ENCODE measurements at regions not wholly inside any gene's neighbourhood (a gene's known extent, or its start where the extent isn't known, plus 50 kb on each side); places are given as distances from the start of the nearest gene placed in this dataset.

DNA sequence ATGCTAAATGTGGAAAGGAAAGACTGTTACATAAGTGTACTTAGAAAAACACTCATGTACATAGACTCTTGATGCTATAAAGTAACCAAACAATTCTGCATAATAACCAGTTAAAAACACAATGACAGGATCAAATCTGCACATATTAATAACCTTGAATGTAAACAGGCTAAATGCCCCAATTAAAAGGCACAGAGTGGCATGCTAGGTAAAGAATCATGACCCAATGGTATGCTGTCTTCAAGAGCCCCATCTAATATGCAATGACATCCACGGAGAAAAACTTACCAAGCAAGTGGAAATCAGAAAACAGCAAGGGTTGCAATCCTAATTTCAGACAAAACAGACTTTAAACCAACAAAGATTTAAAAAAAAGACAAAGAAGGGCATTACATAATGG is 644.8 kb upstream of the PKN2 start:
- H3K4me3 ChIP-seq (ENCODE audit: low read depth, low read length) = no peak overlapping the region
- DNase-seq (ENCODE audit: low read depth) = no peak
- TF ChIP-seq, protein P1, sequence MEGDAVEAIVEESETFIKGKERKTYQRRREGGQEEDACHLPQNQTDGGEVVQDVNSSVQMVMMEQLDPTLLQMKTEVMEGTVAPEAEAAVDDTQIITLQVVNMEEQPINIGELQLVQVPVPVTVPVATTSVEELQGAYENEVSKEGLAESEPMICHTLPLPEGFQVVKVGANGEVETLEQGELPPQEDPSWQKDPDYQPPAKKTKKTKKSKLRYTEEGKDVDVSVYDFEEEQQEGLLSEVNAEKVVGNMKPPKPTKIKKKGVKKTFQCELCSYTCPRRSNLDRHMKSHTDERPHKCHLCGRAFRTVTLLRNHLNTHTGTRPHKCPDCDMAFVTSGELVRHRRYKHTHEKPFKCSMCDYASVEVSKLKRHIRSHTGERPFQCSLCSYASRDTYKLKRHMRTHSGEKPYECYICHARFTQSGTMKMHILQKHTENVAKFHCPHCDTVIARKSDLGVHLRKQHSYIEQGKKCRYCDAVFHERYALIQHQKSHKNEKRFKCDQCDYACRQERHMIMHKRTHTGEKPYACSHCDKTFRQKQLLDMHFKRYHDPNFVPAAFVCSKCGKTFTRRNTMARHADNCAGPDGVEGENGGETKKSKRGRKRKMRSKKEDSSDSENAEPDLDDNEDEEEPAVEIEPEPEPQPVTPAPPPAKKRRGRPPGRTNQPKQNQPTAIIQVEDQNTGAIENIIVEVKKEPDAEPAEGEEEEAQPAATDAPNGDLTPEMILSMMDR (IDR thresholded peaks at IDR 0.05; ENCODE audit: insufficient read depth, low read depth, low read length) = no peak

DNA sequence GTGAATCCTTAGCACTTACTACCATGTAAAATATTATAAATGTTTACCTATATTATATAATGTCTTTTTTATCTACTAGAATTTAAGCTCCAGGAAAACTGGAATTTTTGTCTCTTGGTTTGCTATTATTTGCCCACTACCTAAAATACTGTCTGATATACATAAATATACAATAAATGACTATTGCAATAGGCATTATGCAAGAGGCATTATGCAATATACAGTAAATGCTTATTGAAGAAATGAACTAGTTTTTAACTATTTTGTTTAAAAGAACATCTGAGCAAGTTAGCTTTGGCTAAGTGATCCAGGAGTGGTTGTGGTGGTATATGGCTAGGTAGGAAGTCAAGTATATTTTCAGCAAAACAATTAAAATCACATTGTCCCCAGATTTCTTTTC is 640.2 kb upstream of the PKN2 start:
- H3K4me3 ChIP-seq (ENCODE audit: low read depth, low read length) = no peak overlapping the region
- TF ChIP-seq, protein P1 (IDR thresholded peaks at IDR 0.05; ENCODE audit: insufficient read depth, low read depth, low read length) = no peak
- DNase-seq (ENCODE audit: low read depth) = peak; percentile 4

DNA sequence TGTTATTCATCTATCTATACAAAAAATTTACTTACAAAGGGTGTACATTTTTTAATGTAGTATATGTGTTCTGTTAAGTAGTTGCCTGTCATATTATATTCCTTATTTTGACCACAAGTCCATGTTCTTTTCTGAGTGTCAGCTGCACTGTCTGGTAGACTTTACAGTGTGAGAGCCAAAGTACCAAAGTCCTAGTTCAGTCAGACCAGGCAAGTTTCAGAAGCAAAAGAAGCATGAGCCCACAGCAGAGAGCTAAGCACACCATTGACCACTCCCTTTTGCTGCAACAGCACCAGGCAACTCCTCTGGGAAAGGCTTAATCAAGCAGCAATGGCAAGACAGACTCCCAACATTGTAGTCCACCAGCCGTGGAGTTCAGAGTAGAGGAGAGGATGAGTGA is 631.9 kb upstream of the PKN2 start:
- TF ChIP-seq, protein P1 (IDR thresholded peaks at IDR 0.05; ENCODE audit: insufficient read depth, low read depth, low read length) = no peak
- no peak for DNase-seq (ENCODE audit: low read depth)
- no peak overlapping the region for H3K4me3 ChIP-seq (ENCODE audit: low read depth, low read length)

DNA sequence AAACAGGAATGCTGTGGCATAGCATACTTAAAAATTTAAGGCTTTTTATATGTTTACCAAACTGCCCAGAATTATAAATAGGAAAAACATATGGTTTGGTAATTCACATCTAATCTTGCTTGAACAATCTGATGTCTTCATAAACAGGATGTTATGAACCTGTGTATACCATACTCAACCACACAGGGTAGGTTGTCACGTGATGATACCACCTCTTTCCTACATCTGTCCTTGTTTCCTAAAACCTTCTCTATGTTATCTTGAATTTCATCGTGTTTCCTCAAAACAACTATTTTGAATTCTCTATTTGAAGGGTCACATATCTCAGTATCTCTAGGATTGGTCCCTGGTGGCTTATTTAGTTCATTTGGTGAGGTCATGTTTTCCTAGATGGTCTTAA is 631.0 kb upstream of the PKN2 start:
- TF ChIP-seq, protein P1 (IDR thresholded peaks at IDR 0.05; ENCODE audit: insufficient read depth, low read depth, low read length) = no peak
- no peak for DNase-seq (ENCODE audit: low read depth)
- H3K4me3 ChIP-seq (ENCODE audit: low read depth, low read length) = no peak overlapping the region

DNA sequence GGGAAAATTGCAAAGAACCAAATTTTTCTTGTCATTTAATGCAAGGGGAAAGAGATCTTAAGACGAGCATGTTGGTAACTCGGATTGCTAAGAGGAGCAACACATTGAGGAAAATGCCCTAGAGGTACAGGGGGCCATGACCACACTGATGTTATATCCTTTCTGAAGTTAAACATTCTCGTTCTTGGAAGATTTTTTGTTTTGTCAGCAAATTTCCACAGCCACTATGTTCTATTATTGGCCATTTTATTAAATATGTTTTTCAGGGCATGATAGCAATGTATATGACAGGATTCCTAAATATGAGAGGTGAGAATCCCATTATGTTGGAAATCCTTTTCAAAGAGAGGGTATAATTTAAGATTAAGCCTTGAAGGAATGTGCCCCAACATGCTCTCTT is 627.2 kb upstream of the PKN2 start:
- no peak for DNase-seq (ENCODE audit: low read depth)
- H3K4me3 ChIP-seq (ENCODE audit: low read depth, low read length) = no peak overlapping the region
- TF ChIP-seq, protein P1 (IDR thresholded peaks at IDR 0.05; ENCODE audit: insufficient read depth, low read depth, low read length) = no peak

DNA sequence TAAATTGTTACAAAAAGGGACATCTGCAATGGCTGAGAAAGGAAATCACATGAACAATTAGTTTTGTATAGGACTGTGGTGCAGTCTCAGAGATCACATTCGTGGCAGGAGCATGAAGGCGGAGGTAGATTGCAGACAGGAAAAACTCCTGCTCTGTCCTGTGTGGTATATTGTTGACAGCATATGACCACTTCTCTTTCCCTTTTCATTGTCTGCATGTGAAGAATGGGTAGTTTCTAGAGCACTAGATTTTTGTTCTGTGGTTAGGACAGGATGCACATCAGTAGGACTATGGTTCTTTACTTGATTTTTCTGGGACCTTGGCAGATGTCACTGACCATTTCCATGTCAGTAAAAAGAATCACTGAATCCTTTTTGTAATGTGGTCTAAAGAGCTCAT is 625.9 kb upstream of the PKN2 start:
- no peak for DNase-seq (ENCODE audit: low read depth)
- H3K4me3 ChIP-seq (ENCODE audit: low read depth, low read length) = no peak overlapping the region
- TF ChIP-seq, protein P1 (IDR thresholded peaks at IDR 0.05; ENCODE audit: insufficient read depth, low read depth, low read length) = no peak

DNA sequence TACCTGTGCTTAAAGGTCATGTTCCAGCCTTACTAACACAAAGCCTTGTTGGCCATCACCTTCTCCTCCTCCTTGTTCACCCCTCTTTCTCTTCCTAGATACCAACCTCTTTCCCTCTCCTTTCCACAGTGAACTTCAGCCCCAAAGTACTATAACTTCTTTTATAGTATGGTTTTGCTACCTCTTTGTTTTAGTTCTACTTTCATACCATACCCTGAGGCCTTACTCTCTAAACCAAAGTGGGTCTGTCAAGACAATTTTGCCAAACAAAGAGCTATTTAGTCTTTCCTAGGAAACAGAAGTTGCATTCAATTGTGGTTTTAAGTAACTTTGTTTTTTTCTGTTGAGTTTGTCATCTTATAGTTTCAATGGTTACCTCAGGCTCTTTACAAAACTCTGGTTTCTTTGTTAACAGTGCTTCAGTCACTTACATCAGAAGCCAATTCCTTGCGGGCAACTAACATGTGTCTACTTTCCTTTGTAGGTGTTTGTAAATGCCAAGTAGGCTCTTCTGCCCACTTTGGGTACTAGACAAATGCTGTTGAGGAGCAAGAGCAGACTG is 623.9 kb upstream of the PKN2 start:
- H3K4me3 ChIP-seq (ENCODE audit: low read depth, low read length) = no peak overlapping the region
- TF ChIP-seq, protein P1 (IDR thresholded peaks at IDR 0.05; ENCODE audit: insufficient read depth, low read depth, low read length) = no peak
- DNase-seq (ENCODE audit: low read depth) = no peak
